ENCODE measurements at regions not wholly inside any gene's neighbourhood (a gene's known extent, or its start where the extent isn't known, plus 50 kb on each side); places are given as distances from the start of the nearest gene placed in this dataset.

DNA sequence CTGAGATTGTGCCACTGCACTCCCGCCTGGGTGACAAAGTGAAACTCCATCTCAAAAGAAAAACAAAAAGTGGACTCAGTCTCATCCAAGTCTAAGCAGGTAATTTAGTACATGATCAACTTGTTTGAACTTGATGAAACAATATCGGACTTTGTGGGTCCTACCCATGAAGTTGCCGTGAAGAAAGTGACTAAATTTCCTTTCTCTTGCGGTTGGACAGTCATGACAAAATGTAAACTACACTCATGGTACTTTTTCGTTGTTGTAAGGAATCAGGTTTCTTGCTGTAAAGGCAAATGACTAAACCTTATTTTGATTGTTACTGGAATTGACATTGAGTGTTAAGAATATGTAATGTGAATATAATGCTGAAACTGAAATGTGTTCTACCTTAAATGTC, 164.5 kb upstream of the PLET1 start:
- TF ChIP-seq RFX5 (IDR thresholded peaks at IDR 0.05; ENCODE audit: borderline replicate concordance, low read depth, low read length) (no peak), YY1 (IDR thresholded peaks at IDR 0.05; ENCODE audit: low read depth, low read length) (no peak), ZNF274 (IDR thresholded peaks at IDR 0.05; ENCODE audit: borderline replicate concordance, extremely low read depth, low read length) (no peak)
- TF ChIP-seq, protein P1, sequence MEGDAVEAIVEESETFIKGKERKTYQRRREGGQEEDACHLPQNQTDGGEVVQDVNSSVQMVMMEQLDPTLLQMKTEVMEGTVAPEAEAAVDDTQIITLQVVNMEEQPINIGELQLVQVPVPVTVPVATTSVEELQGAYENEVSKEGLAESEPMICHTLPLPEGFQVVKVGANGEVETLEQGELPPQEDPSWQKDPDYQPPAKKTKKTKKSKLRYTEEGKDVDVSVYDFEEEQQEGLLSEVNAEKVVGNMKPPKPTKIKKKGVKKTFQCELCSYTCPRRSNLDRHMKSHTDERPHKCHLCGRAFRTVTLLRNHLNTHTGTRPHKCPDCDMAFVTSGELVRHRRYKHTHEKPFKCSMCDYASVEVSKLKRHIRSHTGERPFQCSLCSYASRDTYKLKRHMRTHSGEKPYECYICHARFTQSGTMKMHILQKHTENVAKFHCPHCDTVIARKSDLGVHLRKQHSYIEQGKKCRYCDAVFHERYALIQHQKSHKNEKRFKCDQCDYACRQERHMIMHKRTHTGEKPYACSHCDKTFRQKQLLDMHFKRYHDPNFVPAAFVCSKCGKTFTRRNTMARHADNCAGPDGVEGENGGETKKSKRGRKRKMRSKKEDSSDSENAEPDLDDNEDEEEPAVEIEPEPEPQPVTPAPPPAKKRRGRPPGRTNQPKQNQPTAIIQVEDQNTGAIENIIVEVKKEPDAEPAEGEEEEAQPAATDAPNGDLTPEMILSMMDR (IDR thresholded peaks at IDR 0.05; ENCODE audit: control extremely low read depth in 1 of 3, insufficient read depth in 1 of 3, low read depth in 1 of 3, low read length in 3 of 3) = no peak
- TF ChIP-seq, protein P2, sequence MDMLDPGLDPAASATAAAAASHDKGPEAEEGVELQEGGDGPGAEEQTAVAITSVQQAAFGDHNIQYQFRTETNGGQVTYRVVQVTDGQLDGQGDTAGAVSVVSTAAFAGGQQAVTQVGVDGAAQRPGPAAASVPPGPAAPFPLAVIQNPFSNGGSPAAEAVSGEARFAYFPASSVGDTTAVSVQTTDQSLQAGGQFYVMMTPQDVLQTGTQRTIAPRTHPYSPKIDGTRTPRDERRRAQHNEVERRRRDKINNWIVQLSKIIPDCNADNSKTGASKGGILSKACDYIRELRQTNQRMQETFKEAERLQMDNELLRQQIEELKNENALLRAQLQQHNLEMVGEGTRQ (IDR thresholded peaks at IDR 0.05; ENCODE audit: low read length) = no peak
- TF ChIP-seq, protein P3, sequence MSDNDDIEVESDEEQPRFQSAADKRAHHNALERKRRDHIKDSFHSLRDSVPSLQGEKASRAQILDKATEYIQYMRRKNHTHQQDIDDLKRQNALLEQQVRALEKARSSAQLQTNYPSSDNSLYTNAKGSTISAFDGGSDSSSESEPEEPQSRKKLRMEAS (IDR thresholded peaks at IDR 0.05) = no peak

Measured in H1 (cell line).